HG03342 (cell line): ENCODE measurements at regions not wholly inside any gene's neighbourhood (a gene's known extent, or its start where the extent isn't known, plus 50 kb on each side); places are given as distances from the start of the nearest gene placed in this dataset.

Experiments
- ATAC-seq: cut with Tn5 transposase; IDR thresholded peaks from one replicate; pipeline ENCODE4 v1.9.1; 2021; ENCODE audit warnings: mild to moderate bottlenecking, moderate library complexity; ENCODE audit not compliant: unreplicated experiment

GRCh38 chrX:96619588-96619987 is 65.1 kb upstream of the DIAPH2 start:
- ATAC-seq: no peak

- ATAC-seq: no peak
Measured at GRCh38 chrX:96621811-96622210, 62.8 kb upstream of the DIAPH2 start.
